ENCODE measurements at regions not wholly inside any gene's neighbourhood (a gene's known extent, or its start where the extent isn't known, plus 50 kb on each side); places are given as distances from the start of the nearest gene placed in this dataset.

- TF ChIP-seq POLR2A (IDR thresholded peaks at IDR 0.05) (no peak), CTCF (IDR thresholded peaks at IDR 0.05) (no peak)
Observed at GRCh38 chr4:123497340-123497739, 100.7 kb downstream of the SPRY1 start.
